ENCODE measurements at regions not wholly inside any gene's neighbourhood (a gene's known extent, or its start where the extent isn't known, plus 50 kb on each side); places are given as distances from the start of the nearest gene placed in this dataset.
"Not testable (repeated sequence)": the region's sequence is repeated elsewhere in the genome, so short reads cannot be mapped to it uniquely, and the experiment has no call there.

GRCh38 chr5:147140558-147140957 is 94.3 kb upstream of the STK32A start:
- no peak overlapping the region for H3K4me3 ChIP-seq (ENCODE audit: low read depth, low read length)
- TF ChIP-seq CTCF (IDR thresholded peaks at IDR 0.05; ENCODE audit: insufficient read depth, low read depth, low read length, missing control alignments) = no peak
- DNase-seq (ENCODE audit: low read depth) = no peak

- not testable (repeated sequence) for H3K4me3 ChIP-seq (ENCODE audit: low read depth, low read length); DNase-seq (ENCODE audit: low read depth)
Measured at GRCh38 chr5:147141580-147141979, 93.2 kb upstream of the STK32A start.

DNA sequence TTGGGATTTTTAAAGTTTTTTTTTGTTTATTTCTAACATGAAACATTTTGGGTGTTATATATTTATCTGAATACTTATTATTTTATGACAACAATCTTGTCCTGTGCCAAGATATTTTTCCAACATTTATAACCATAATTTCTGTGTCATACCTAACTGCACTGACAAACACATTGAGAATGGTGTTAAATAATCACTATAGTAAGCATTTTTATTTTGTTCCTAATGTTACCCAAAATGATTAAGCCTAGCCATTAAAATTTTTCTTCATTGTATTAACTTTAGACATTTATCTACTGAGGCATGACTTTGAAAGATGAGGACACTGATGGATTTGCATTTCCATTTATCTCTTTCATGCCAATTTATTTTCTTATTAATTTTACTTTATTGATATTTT is 91.6 kb upstream of the STK32A start:
- no peak for TF ChIP-seq CTCF (IDR thresholded peaks at IDR 0.05; ENCODE audit: insufficient read depth, low read depth, low read length, missing control alignments)
- no peak overlapping the region for H3K4me3 ChIP-seq (ENCODE audit: low read depth, low read length)
- no peak for DNase-seq (ENCODE audit: low read depth)

DNA sequence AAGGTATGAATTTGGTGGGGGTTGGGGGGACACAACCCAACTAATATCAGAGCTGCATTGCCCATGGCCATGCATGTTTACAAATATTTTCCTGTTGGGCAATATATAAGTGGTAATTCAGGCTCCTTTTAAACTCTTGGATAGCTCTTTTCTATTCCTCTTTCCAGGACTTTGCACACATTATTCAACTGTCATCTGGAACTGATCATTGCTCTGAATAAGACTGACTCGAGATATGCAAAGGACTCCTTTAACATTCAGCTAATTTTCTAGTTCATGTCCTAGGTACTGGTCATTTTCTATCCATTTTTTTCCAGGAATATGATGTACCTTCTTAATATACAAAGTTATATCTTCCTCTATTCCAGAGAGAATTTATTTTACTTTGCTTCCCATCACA is 89.5 kb upstream of the STK32A start:
- TF ChIP-seq CTCF (IDR thresholded peaks at IDR 0.05; ENCODE audit: insufficient read depth, low read depth, low read length, missing control alignments) = no peak
- no peak overlapping the region for H3K4me3 ChIP-seq (ENCODE audit: low read depth, low read length)
- DNase-seq (ENCODE audit: low read depth) = no peak

GRCh38 chr5:147148715-147149114 is 86.1 kb upstream of the STK32A start:
- no peak for DNase-seq (ENCODE audit: low read depth)
- no peak overlapping the region for H3K4me3 ChIP-seq (ENCODE audit: low read depth, low read length)
- TF ChIP-seq CTCF (IDR thresholded peaks at IDR 0.05; ENCODE audit: insufficient read depth, low read depth, low read length, missing control alignments) = no peak

GRCh38 chr5:147152086-147152485 is 82.7 kb upstream of the STK32A start:
- TF ChIP-seq CTCF (IDR thresholded peaks at IDR 0.05; ENCODE audit: insufficient read depth, low read depth, low read length, missing control alignments) = no peak
- DNase-seq (ENCODE audit: low read depth) = no peak
- H3K4me3 ChIP-seq (ENCODE audit: low read depth, low read length) = no peak overlapping the region

DNA sequence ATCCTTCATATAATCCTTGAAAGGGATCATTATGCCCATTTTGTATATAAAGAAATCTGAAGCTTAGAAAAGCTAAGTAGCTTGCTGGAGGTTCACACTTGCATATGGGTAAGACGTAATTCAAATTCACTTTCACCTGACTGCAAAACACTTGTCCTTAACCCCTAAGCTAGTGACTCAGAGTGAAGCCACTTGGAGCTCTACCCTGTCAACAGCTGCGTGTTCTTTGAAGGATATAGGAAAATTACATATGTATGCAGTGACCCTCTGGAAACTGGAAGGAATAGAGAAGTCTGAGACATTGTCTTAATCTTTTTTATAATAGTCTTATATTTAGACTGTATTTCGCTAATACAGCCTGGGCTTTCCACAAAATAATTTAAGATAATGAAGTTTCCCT is 80.0 kb upstream of the STK32A start:
- no peak for DNase-seq (ENCODE audit: low read depth)
- TF ChIP-seq CTCF (IDR thresholded peaks at IDR 0.05; ENCODE audit: insufficient read depth, low read depth, low read length, missing control alignments) = no peak
- H3K4me3 ChIP-seq (ENCODE audit: low read depth, low read length) = no peak overlapping the region

DNA sequence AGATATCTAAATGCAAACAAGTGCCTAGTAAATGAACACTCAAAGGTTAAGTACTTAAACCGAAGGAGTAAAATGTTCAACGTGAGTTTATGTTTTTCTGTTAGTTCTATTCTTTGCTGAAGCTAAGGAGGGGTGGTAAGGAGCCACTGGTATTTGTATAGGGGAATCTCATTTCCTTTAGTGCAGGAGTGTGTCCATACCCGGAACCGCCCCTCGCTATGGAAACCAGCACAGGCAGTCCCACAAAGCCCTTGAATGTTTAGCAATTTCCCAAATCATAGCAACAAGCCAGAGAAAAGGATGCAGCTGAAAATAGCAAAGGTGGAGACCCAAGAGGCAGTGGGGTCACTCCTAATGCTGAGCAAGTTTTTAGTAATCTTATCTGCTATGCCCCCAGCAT is 78.8 kb upstream of the STK32A start:
- H3K4me3 ChIP-seq (ENCODE audit: low read depth, low read length) = no peak overlapping the region
- DNase-seq (ENCODE audit: low read depth) = no peak
- TF ChIP-seq CTCF (IDR thresholded peaks at IDR 0.05; ENCODE audit: insufficient read depth, low read depth, low read length, missing control alignments) = no peak

Measured in GM12865 (cell line).